PC-9 (cell line): ENCODE measurements at regions not wholly inside any gene's neighbourhood (a gene's known extent, or its start where the extent isn't known, plus 50 kb on each side); places are given as distances from the start of the nearest gene placed in this dataset.

Experiments
- BruUV-seq: library from RNA; stranded (reverse); fragments of 400-500 nt; replicated peaks from 2 replicates; lab custom pipeline; 2021; lab: Mats Ljungman, UMichigan
- CTCF ChIA-PET: fragments of 300-600 bp; sonication (Branson Sonifier 250); formaldehyde crosslinking; loops from one replicate; lab custom pipeline; 2022; ENCODE audit warnings: antibody characterized with exemption; lab: Charles Lee
- POLR2A ChIA-PET: fragments of 300-600 bp; sonication (Branson Sonifier 250); formaldehyde crosslinking; loops from one replicate; lab custom pipeline; 2022; ENCODE audit warnings: antibody characterized with exemption; ENCODE audit not compliant: unreplicated experiment; lab: Charles Lee
- DNase-seq, 2 experiments: peaks; one replicate each; pipeline versions ENCODE4 v3.0.0 to v3.0.0-alpha.2; 2015 to 2022; ENCODE audit warnings: mixed read lengths in 1 of 2
- H2AFZ ChIP-seq: fragments of 200-600 bp; sonication (generic); 2 replicates; pipeline ENCODE4 v1.8.1; 2017; ENCODE audit warnings: antibody characterized with exemption
- H3F3A ChIP-seq: fragments of 200-600 bp; sonication (generic); 2 replicates; pipeline ENCODE4 v1.8.1; 2017; ENCODE audit warnings: antibody characterized with exemption, mild to moderate bottlenecking, low read depth; ENCODE audit not compliant: insufficient read depth
- H3K27ac ChIP-seq: fragments of 200-600 bp; sonication (generic); 2 replicates; pipeline ENCODE4 v1.6.1; 2016; ENCODE audit warnings: mixed run types
- H3K27me3 ChIP-seq: fragments of 200-600 bp; sonication (generic); 2 replicates; pipeline ENCODE4 v1.6.1; 2016; ENCODE audit warnings: low read depth, mixed run types; ENCODE audit not compliant: insufficient read depth
- H3K36me3 ChIP-seq: fragments of 200-600 bp; sonication (generic); 2 replicates; pipeline ENCODE4 v1.6.1; 2016; ENCODE audit warnings: low read depth, mixed run types
- H3K4me1 ChIP-seq: fragments of 200-600 bp; sonication (generic); replicated peaks from 2 replicates; pipeline ENCODE4 v1.6.1; 2016; ENCODE audit warnings: mixed run types; ENCODE audit not compliant: insufficient read depth
- H3K4me2 ChIP-seq: fragments of 200-600 bp; sonication (generic); 2 replicates; pipeline ENCODE4 v1.6.1; 2017; ENCODE audit warnings: mixed run types
- H3K4me3 ChIP-seq: fragments of 200-600 bp; sonication (generic); 2 replicates; pipeline ENCODE4 v1.6.1; 2016; ENCODE audit warnings: mixed run types
- H3K79me2 ChIP-seq: fragments of 200-600 bp; sonication (generic); 2 replicates; pipeline ENCODE4 v1.6.1; 2017; ENCODE audit warnings: low read depth, mixed run types
- H3K9me2 ChIP-seq: fragments of 200-600 bp; sonication (generic); 2 replicates; pipeline ENCODE4 v1.8.1; 2017; ENCODE audit warnings: mild to moderate bottlenecking; ENCODE audit not compliant: insufficient read depth
- H3K9me3 ChIP-seq: fragments of 200-600 bp; sonication (generic); 2 replicates; pipeline ENCODE4 v1.8.1; 2016; ENCODE audit warnings: low read depth; ENCODE audit not compliant: insufficient read depth
- H4K20me1 ChIP-seq: fragments of 200-600 bp; sonication (generic); 2 replicates; pipeline ENCODE4 v1.8.1; 2017; ENCODE audit not compliant: insufficient read depth
- EZH2 ChIP-seq: fragments of 200-600 bp; sonication (generic); IDR thresholded peaks from 2 replicates; pipeline ENCODE4 v1.8.0; 2017; ENCODE audit warnings: antibody characterized with exemption, low read depth
- intact Hi-C: fragments of 100-400 bp; cut with micrococcal nuclease; formaldehyde crosslinking; loops from one replicate; pipeline ENCODE4 v1.10.0; 2022; ENCODE audit not compliant: unreplicated experiment
- TF ChIP-seq, protein P1 (sequence below): fragments of 200-600 bp; sonication (generic); conservative IDR thresholded peaks from 2 replicates; pipeline ENCODE4 v1.6.1; 2017; ENCODE audit warnings: mixed run types, antibody characterized with exemption, mild to moderate bottlenecking, moderate library complexity

DNA sequence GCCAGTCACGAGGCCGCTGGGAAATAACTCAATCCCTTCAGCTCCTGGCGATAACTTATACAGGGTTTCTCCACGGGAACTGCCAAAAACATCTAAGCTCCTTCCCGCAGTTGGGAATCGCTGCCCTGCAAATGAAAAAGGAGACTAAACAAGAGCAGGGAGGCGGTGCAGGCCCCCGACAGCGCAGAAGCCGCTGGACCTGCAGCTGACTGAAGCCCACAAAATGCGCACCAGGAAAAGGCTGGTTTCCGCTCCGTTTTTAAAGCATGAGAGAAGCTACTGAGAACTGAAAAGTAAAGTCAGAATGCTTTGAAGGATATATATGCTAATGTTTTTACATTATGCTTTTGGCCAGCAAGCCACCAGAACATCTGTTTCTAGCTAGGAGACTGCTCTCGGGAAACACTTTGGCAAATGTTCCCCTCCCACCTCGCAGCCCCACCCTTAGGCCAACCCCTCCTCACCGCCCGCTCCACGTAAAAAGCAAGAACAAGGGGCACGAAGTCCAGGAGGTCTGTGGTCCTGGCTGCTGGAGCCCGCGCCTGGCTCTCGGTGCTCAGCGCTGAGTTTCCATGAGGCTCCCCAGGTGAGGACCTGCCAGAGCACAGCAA, 90.5 kb downstream of the SOD2 start:
- H3K27me3 ChIP-seq = peaks cover 35% of the 10 kb centered on the region
- H3K4me2 ChIP-seq = no peak overlapping the region
- intact Hi-C loops = no loop called here
- H3K36me3 ChIP-seq = no peaks in the 10 kb centered on the region
- H3K4me3 ChIP-seq = no peak overlapping the region
- ChIA-PET CTCF (no interaction called here), POLR2A (no interaction called here)
- H3F3A ChIP-seq = no peaks in the 10 kb centered on the region
- TF ChIP-seq EZH2 = no peak
- TF ChIP-seq, protein P1, sequence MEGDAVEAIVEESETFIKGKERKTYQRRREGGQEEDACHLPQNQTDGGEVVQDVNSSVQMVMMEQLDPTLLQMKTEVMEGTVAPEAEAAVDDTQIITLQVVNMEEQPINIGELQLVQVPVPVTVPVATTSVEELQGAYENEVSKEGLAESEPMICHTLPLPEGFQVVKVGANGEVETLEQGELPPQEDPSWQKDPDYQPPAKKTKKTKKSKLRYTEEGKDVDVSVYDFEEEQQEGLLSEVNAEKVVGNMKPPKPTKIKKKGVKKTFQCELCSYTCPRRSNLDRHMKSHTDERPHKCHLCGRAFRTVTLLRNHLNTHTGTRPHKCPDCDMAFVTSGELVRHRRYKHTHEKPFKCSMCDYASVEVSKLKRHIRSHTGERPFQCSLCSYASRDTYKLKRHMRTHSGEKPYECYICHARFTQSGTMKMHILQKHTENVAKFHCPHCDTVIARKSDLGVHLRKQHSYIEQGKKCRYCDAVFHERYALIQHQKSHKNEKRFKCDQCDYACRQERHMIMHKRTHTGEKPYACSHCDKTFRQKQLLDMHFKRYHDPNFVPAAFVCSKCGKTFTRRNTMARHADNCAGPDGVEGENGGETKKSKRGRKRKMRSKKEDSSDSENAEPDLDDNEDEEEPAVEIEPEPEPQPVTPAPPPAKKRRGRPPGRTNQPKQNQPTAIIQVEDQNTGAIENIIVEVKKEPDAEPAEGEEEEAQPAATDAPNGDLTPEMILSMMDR = no peak
- H3K4me1 ChIP-seq = no peaks in the 10 kb centered on the region
- H3K79me2 ChIP-seq = no peaks in the 10 kb centered on the region
- BruUV-seq = no TSS peak
- no peak overlapping the region for H3K27ac ChIP-seq
- DNase-seq = no peak
- H3K9me3 ChIP-seq = no peaks in the 10 kb centered on the region
- H4K20me1 ChIP-seq = no peaks in the 10 kb centered on the region
- no peaks in the 10 kb centered on the region for H3K9me2 ChIP-seq
- no peak overlapping the region for H2AFZ ChIP-seq

- Histone ChIP-seq H3K27ac (no peak overlapping the region), H4K20me1 (no peaks in the 10 kb centered on the region), H3K79me2 (no peaks in the 10 kb centered on the region), H3K36me3 (no peaks in the 10 kb centered on the region), H3K9me2 (no peaks in the 10 kb centered on the region), H3K4me3 (no peak overlapping the region), H3K27me3 (peaks cover 35% of the 10 kb centered on the region), H3K4me1 (no peaks in the 10 kb centered on the region), H3F3A (no peaks in the 10 kb centered on the region), H3K4me2 (no peak overlapping the region), H2AFZ (no peak overlapping the region), H3K9me3 (no peaks in the 10 kb centered on the region)
- TF ChIP-seq EZH2 = no peak
- TF ChIP-seq, protein P1 = no peak
- no peak for DNase-seq
- ChIA-PET POLR2A (no interaction called here), CTCF (interaction anchor here (0.6 kb wide), 1 partner anchor 84 kb away, joined by 4 read pairs; no protein-coding TSS in a partner anchor)
- intact Hi-C loops = no loop called here
- no TSS peak for BruUV-seq
These were observed 91.8 kb downstream of the SOD2 start for GRCh38 chr6:159601211-159601610.

DNA sequence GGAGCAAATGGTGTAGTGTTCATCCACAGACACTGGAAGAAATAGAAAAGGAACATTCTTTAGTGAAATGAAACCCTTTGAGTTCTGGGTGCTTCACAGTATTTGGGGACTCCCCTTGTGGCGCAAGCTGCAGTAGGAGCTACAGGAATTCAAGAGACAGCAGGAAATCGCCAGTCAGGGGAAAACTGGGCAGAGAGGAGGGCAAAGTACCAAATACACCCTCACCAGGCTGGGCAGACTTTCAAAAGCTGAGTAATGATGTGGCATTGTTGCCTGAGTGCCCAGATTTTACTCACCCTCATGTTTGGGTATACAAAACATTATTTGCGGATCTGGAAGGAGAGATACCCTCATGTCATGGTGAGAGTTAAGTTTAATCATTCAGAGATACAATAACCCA, 97.9 kb downstream of the SOD2 start:
- no peak overlapping the region for H3K4me3 ChIP-seq
- H3K27ac ChIP-seq = no peak overlapping the region
- no peak overlapping the region for H2AFZ ChIP-seq

More for the DNA sequence above, 97.9 kb downstream of the SOD2 start:
- no TSS peak for BruUV-seq
- H4K20me1 ChIP-seq = no peaks in the 10 kb centered on the region
- no peaks in the 10 kb centered on the region for H3F3A ChIP-seq
- intact Hi-C loops = no loop called here
- no peaks in the 10 kb centered on the region for H3K9me3 ChIP-seq
- peaks cover 15% of the 10 kb centered on the region for H3K27me3 ChIP-seq
- TF ChIP-seq, protein P1 = no peak
- no peak for TF ChIP-seq EZH2
- H3K4me2 ChIP-seq = no peak overlapping the region
- no peak for DNase-seq
- H3K79me2 ChIP-seq = no peaks in the 10 kb centered on the region
- no peaks in the 10 kb centered on the region for H3K36me3 ChIP-seq
- H3K9me2 ChIP-seq = no peaks in the 10 kb centered on the region
- ChIA-PET POLR2A (no interaction called here), CTCF (no interaction called here)
- H3K4me1 ChIP-seq = no peaks in the 10 kb centered on the region
